ENCODE measurements at regions not wholly inside any gene's neighbourhood (a gene's known extent, or its start where the extent isn't known, plus 50 kb on each side); places are given as distances from the start of the nearest gene placed in this dataset.
A peak's percentile ranks its signal among the peaks of the same experiment; 100 is the strongest.

GRCh38 chr12:111108726-111109125, 188.3 kb upstream of the MYL2 start:
- H3K9me3 ChIP-seq, result peaks cover 0 to 3% (median 1%) of the 10 kb centered on the region in 4 donors
- no peak overlapping the region for H3K4me3 ChIP-seq
- TF ChIP-seq CTCF (IDR thresholded peaks at IDR 0.05) (no peak), EP300 (IDR thresholded peaks at IDR 0.05) (no peak), POLR2A (IDR thresholded peaks at IDR 0.05) (no peak), POLR2AphosphoS5 (IDR thresholded peaks at IDR 0.05) (no peak)
- WGBS, 2 donors, result 75 to 77% methylated on average over 2 of the region's 2 CpGs
- no peaks in the 10 kb centered on the region for H3K36me3 ChIP-seq
- DNase-seq, result no peak
- H3K27me3 ChIP-seq, result no peaks in the 10 kb centered on the region
- no peaks in the 10 kb centered on the region for H3K4me1 ChIP-seq
- intact Hi-C loops (cut with DNase I), result no loop called here
- no peak overlapping the region for H3K27ac ChIP-seq

DNA sequence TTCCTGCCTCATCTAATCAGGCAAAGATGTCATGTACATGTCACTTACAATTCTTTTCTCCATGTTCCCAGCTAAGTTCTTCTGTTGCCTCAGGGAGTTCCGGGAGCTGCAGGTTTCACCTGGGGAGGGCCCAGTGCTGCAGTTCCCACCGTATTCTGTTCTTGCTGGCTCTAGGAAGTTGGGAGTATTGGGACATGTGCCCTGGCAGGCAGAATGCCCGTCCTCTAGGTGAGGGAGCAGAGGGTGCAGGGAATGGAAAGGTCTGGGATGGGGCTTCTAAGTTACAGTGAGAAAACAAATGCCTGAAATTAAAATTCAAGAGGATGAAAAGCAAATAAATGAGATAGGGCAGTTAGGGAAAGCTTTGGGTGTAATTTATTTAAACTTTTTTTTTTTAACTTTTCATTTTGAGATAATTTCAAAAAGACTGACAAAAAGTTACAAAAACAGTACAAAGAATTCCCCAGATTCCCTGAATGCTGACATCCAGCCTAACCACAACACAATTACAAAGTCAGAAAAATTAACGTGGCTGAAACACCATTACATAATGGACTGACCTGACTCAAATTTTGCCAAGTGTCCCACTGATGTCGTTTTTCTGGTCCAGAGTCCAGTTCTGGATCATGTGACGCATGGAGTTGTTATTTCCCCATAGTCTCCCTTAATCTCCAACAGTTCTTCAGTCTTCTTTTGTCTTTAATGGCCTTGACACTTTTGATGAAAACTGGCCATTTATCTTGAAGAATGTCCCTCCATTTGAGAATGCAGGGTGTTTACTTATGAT, 187.2 kb upstream of the MYL2 start:
- Histone ChIP-seq H3K4me3 (no peak overlapping the region), H3K27ac (no peak overlapping the region), H3K27me3 (no peaks in the 10 kb centered on the region), H3K4me1 (no peaks in the 10 kb centered on the region), H3K36me3 (no peaks in the 10 kb centered on the region), H3K9me3 (peaks cover 0 to 3% (median 1%) of the 10 kb centered on the region in 4 donors)
- intact Hi-C loops (cut with DNase I), result no loop called here
- TF ChIP-seq POLR2A (IDR thresholded peaks at IDR 0.05), result no peak
- WGBS, 2 donors, result 64 to 76% methylated on average over 6 of the region's 6 CpGs
- DNase-seq, result peak; percentile 21

DNA sequence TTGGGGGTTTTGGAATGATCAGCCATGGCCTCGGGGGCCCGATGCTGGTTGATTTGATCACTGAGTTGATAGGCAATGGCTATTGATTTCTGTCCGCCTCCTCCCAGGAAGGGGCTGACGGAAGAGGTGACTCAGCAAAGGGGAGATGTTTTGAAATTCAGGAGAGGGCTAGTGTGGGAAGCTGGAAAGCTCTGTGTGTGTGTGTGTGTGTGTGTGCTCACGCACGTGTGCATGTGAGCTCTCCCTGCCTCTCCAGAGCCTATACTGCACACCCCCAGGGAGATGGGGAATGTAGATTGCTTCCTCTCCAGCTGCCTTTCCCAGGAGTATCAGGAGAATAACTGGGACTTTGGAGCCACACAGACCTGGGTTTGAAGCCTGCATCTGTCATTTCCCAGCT, 184.9 kb upstream of the MYL2 start:
- intact Hi-C loops (cut with DNase I), result no loop called here
- H3K27me3 ChIP-seq, result no peaks in the 10 kb centered on the region
- no peaks in the 10 kb centered on the region for H3K36me3 ChIP-seq
- no peak overlapping the region for H3K4me3 ChIP-seq
- H3K27ac ChIP-seq, result no peak overlapping the region
- TF ChIP-seq CTCF (IDR thresholded peaks at IDR 0.05) (no peak), EP300 (IDR thresholded peaks at IDR 0.05) (no peak), POLR2A (IDR thresholded peaks at IDR 0.05) (no peak), POLR2AphosphoS5 (IDR thresholded peaks at IDR 0.05) (no peak)
- 78% methylated on average over 6 of the region's 6 CpGs for whole genome bisulfite sequencing, 2 donors
- DNase-seq, result peak; percentile 19
- H3K9me3 ChIP-seq, result peaks cover 0 to 3% (median 1%) of the 10 kb centered on the region in 4 donors
- no peaks in the 10 kb centered on the region for H3K4me1 ChIP-seq

GRCh38 chr12:111103583-111103982, 183.2 kb upstream of the MYL2 start:
- WGBS, 2 donors, result 31 to 73% methylated on average over 2 of the region's 2 CpGs
- Histone ChIP-seq H3K36me3 (no peaks in the 10 kb centered on the region), H3K27me3 (no peaks in the 10 kb centered on the region), H3K4me1 (no peaks in the 10 kb centered on the region), H3K9me3 (peaks cover 0 to 3% (median 1%) of the 10 kb centered on the region in 4 donors), H3K4me3 (no peak overlapping the region), H3K27ac (no peak overlapping the region)
- no peak for DNase-seq
- intact Hi-C loops (cut with DNase I), result no loop called here
- TF ChIP-seq POLR2A (IDR thresholded peaks at IDR 0.05) (no peak), EP300 (IDR thresholded peaks at IDR 0.05) (no peak), POLR2AphosphoS5 (IDR thresholded peaks at IDR 0.05) (no peak), CTCF (IDR thresholded peaks at IDR 0.05) (no peak)

DNA sequence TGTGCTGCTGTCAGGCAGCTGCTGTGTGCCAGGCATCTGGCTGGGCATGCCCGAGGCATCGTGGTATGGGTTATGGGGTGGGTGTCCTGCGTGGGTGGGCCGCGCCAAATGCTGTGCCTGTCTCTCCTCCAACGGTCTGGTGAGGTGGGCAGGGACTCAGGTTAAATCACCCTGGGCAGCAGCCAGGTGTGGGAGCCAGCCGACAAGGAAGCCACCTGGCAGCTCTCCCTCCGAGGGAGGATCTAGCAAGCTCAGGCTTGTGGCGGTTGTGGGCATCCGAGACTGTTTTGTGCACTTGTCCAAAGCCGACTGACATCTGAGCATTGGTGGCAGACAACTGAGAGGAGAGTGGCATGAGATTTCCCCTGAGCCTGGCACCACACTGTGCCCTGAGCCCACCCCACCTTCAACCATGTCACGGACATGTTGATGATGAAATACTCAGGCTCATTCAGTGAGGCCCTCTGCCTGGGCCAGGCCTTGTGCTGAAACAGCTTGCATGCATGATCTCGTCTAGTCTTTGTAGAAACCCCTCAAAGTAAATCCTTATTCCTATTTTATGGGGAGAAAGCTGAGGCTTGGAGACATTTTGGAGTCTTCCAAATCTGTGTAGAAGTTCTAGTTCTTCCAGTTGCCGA, 181.8 kb upstream of the MYL2 start:
- Histone ChIP-seq H3K27ac (no peak overlapping the region), H3K4me3 (no peak overlapping the region), H3K36me3 (no peaks in the 10 kb centered on the region), H3K9me3 (no peaks in the 10 kb centered on the region), H3K27me3 (peaks cover 0 to 2% (median 0%) of the 10 kb centered on the region in 3 donors), H3K4me1 (no peaks in the 10 kb centered on the region)
- TF ChIP-seq POLR2A (IDR thresholded peaks at IDR 0.05) (no peak), EP300 (IDR thresholded peaks at IDR 0.05) (no peak), POLR2AphosphoS5 (IDR thresholded peaks at IDR 0.05) (no peak), CTCF (IDR thresholded peaks at IDR 0.05) (no peak)
- DNase-seq, result no peak
- intact Hi-C loops (cut with DNase I), result no loop called here
- WGBS, 2 donors, result 61 to 67% methylated on average over 14 of the region's 14 CpGs

Data from sigmoid colon (tissue), 6 donors.